Upper lobe of right lung (tissue), 1 donor: ENCODE measurements at regions not wholly inside any gene's neighbourhood (a gene's known extent, or its start where the extent isn't known, plus 50 kb on each side); places are given as distances from the start of the nearest gene placed in this dataset.

Experiments
- ATAC-seq: fragments of 200-7000 bp; cut with Tn5 transposase; one replicate; pipeline ENCODE4 v1.9.1; 2020; ENCODE audit warnings: mild to moderate bottlenecking, moderate library complexity
- DNase-seq: peaks from one replicate; pipeline ENCODE4 v3.0.0-alpha.2; 2020
- H3K27ac ChIP-seq: fragments of 200-600 bp; one replicate; pipeline ENCODE4 v1.8.0; 2022
- H3K27me3 ChIP-seq: fragments of 200-600 bp; one replicate; pipeline ENCODE4 v1.8.0; 2022; ENCODE audit warnings: mild to moderate bottlenecking
- H3K36me3 ChIP-seq: fragments of 200-600 bp; one replicate; pipeline ENCODE4 v1.8.0; 2022
- H3K4me1 ChIP-seq: fragments of 200-600 bp; one replicate; pipeline ENCODE4 v1.8.0; 2022
- H3K4me3 ChIP-seq: fragments of 200-600 bp; one replicate; pipeline ENCODE4 v1.8.0; 2022; ENCODE audit warnings: mild to moderate bottlenecking
- H3K9me3 ChIP-seq: fragments of 200-600 bp; one replicate; pipeline ENCODE4 v1.8.0; 2022
- intact Hi-C: fragments of 100-400 bp; cut with DNase I; formaldehyde crosslinking; loops from one replicate; pipeline ENCODE4 v1.11.0; 2022
- TF ChIP-seq, protein P1 (sequence below): fragments of 200-600 bp; IDR thresholded peaks from one replicate; pipeline ENCODE4 v1.8.0; 2022; ENCODE audit warnings: antibody characterized with exemption
- donor health status: DM: no; HTN: yes; CAD: no; lungs with severe emphysema.

- no peak overlapping the region for H3K4me3 ChIP-seq
- no peak overlapping the region for H3K27ac ChIP-seq
- no peaks in the 10 kb centered on the region for H3K9me3 ChIP-seq
- H3K4me1 ChIP-seq: no peaks in the 10 kb centered on the region
- ATAC-seq (no peak), DNase-seq (no peak)
- H3K36me3 ChIP-seq: no peaks in the 10 kb centered on the region
- TF ChIP-seq, protein P1, sequence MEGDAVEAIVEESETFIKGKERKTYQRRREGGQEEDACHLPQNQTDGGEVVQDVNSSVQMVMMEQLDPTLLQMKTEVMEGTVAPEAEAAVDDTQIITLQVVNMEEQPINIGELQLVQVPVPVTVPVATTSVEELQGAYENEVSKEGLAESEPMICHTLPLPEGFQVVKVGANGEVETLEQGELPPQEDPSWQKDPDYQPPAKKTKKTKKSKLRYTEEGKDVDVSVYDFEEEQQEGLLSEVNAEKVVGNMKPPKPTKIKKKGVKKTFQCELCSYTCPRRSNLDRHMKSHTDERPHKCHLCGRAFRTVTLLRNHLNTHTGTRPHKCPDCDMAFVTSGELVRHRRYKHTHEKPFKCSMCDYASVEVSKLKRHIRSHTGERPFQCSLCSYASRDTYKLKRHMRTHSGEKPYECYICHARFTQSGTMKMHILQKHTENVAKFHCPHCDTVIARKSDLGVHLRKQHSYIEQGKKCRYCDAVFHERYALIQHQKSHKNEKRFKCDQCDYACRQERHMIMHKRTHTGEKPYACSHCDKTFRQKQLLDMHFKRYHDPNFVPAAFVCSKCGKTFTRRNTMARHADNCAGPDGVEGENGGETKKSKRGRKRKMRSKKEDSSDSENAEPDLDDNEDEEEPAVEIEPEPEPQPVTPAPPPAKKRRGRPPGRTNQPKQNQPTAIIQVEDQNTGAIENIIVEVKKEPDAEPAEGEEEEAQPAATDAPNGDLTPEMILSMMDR: no peak
- intact Hi-C loops: no loop called here
- H3K27me3 ChIP-seq: no peaks in the 10 kb centered on the region
Measured at GRCh38 chr14:98847521-98848468, 424.2 kb downstream of the BCL11B start.

GRCh38 chr14:98853063-98853729 lies 418.8 kb downstream of the BCL11B start:
- ATAC-seq: no peak
- no peak for DNase-seq

DNA sequence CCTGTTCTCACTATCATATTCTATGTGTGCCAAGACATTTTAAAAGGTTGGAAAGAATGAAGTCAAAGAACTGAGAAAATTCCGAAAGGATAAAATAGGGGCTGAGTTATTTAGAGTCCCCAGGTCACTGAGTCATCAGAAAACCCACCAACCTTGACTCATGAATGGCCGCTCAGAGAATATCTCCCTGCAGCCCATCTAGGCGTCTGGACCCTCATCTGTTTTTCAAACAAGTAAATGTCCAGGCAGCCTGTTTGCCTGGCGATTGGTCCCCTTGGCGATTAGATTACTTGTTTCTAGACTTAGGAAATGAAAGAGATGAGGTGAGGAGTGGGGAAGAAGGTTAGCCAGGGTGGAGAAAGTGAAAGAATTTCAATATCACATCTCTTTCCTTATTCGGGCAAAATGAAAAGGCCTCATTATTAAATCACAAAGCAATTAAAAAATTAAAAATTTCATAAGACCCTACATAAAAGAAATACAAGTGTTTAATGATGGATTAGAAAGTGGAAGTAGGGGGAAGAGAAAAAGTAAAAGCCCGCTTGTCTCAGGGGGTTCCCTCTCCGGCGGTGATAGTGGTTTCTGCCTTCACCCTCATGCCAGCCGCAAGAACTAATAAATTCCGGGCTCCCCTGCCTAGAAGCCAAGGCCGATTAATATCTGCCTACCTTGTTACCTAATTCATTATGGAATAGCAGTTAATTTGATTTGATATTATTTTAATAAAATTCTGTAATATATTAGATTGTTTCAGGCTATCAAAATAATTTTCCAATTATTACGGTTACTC lies 415.9 kb downstream of the BCL11B start:
- no peak for ATAC-seq
- Histone ChIP-seq H3K4me1 (no peaks in the 10 kb centered on the region), H3K27me3 (peaks cover 10% of the 10 kb centered on the region), H3K4me3 (no peak overlapping the region), H3K9me3 (no peaks in the 10 kb centered on the region), H3K27ac (no peak overlapping the region), H3K36me3 (no peaks in the 10 kb centered on the region)
- TF ChIP-seq, protein P1: no peak
- no peak for DNase-seq
- intact Hi-C loops: no loop called here

More at GRCh38 chr14:98853063-98853729, 418.8 kb downstream of the BCL11B start:
- intact Hi-C loops: no loop called here
- no peak overlapping the region for H3K27ac ChIP-seq
- H3K4me1 ChIP-seq: no peaks in the 10 kb centered on the region
- peaks cover 10% of the 10 kb centered on the region for H3K27me3 ChIP-seq
- no peak overlapping the region for H3K4me3 ChIP-seq
- TF ChIP-seq, protein P1: no peak
- no peaks in the 10 kb centered on the region for H3K36me3 ChIP-seq
- H3K9me3 ChIP-seq: no peaks in the 10 kb centered on the region

DNA sequence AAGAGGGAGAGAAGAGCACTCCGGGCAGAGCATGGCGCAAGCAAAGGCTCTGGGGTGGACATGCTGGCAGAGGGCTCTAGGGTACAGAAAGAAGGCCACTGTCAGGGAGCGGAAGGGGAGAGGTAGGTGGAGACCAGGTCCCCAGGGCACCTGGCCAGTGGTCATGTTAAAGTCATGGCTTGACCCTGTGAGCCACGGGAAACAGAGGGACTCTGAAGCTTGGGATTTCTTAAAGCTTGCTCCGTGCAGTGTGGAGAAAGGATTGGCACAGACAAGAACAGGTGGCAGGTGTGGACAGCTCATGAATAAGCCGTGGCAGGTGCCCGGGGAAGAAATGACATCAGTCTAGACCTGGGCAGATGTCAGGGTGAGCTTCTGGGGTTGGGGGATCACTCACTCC lies 413.8 kb downstream of the BCL11B start:
- TF ChIP-seq, protein P1: no peak
- no peaks in the 10 kb centered on the region for H3K36me3 ChIP-seq
- H3K4me1 ChIP-seq: no peaks in the 10 kb centered on the region
- peaks cover 10% of the 10 kb centered on the region for H3K27me3 ChIP-seq
- DNase-seq (no peak), ATAC-seq (no peak)
- H3K27ac ChIP-seq: no peak overlapping the region
- H3K9me3 ChIP-seq: no peaks in the 10 kb centered on the region
- intact Hi-C loops: no loop called here
- H3K4me3 ChIP-seq: no peak overlapping the region

DNA sequence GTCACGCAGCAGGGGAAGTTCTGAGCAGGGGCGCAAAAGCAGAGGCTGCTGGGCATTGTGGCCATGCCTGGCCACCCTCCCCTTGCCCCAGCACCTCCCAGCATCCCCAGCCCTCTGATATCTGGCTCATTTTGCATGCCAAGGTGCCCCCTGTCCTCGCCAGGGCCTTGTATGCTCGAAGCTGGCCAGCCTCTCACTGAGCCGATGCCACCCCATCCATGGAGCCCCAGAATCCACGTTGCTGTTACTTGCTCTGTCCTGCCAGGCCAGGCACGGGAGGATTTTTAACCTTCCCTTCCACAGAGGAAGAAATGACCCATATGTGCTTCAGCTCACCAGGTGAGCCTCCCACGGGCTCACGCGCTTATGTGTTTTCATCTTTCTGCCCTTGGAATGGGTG lies 413.4 kb downstream of the BCL11B start:
- no peaks in the 10 kb centered on the region for H3K9me3 ChIP-seq
- peaks cover 10% of the 10 kb centered on the region for H3K27me3 ChIP-seq
- H3K4me1 ChIP-seq: no peaks in the 10 kb centered on the region
- no peak for DNase-seq
- TF ChIP-seq, protein P1: no peak
- intact Hi-C loops: no loop called here
- no peak for ATAC-seq
- H3K36me3 ChIP-seq: no peaks in the 10 kb centered on the region
- no peak overlapping the region for H3K27ac ChIP-seq
- no peak overlapping the region for H3K4me3 ChIP-seq
